ENCODE measurements at regions not wholly inside any gene's neighbourhood (a gene's known extent, or its start where the extent isn't known, plus 50 kb on each side); places are given as distances from the start of the nearest gene placed in this dataset.

DNA sequence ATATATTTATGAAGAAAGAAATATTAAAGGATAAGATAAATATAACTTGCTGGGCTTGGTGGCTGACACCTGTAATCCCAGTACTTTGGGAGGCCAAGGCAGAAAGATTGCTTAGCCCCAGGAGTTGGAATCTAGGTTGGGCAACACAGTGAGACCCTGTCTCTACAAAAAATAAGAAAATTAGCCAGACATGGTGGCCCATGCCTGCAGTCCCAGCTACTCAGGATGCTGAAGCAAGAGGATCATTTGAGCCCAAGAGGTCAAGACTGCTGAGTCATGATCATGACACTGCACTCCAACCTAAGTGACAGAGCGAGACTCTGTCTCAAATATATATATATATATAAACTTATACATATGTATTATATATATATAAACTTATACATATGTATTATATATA is 164.0 kb downstream of the MRPL14 start:
- TF ChIP-seq, protein P1, sequence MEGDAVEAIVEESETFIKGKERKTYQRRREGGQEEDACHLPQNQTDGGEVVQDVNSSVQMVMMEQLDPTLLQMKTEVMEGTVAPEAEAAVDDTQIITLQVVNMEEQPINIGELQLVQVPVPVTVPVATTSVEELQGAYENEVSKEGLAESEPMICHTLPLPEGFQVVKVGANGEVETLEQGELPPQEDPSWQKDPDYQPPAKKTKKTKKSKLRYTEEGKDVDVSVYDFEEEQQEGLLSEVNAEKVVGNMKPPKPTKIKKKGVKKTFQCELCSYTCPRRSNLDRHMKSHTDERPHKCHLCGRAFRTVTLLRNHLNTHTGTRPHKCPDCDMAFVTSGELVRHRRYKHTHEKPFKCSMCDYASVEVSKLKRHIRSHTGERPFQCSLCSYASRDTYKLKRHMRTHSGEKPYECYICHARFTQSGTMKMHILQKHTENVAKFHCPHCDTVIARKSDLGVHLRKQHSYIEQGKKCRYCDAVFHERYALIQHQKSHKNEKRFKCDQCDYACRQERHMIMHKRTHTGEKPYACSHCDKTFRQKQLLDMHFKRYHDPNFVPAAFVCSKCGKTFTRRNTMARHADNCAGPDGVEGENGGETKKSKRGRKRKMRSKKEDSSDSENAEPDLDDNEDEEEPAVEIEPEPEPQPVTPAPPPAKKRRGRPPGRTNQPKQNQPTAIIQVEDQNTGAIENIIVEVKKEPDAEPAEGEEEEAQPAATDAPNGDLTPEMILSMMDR (conservative IDR thresholded peaks at IDR 0.05 in 1 of 2, IDR thresholded peaks at IDR 0.05 in 1 of 2; ENCODE audit: extremely low read depth in 1 of 2, insufficient read depth in 1 of 2, low read depth in 1 of 2, low read length in 2 of 2) = no peak
- no peak for TF ChIP-seq EZH2 (IDR thresholded peaks at IDR 0.05; ENCODE audit: borderline replicate concordance, low read length)
